Right atrium auricular region (tissue), 2 donors: ENCODE measurements at regions not wholly inside any gene's neighbourhood (a gene's known extent, or its start where the extent isn't known, plus 50 kb on each side); places are given as distances from the start of the nearest gene placed in this dataset.
"Not testable (repeated sequence)": the region's sequence is repeated elsewhere in the genome, so short reads cannot be mapped to it uniquely, and the experiment has no call there.

ENCODE experiments used
- DNase-seq: peaks from one replicate; pipeline ENCODE4 v3.0.0-alpha.2; 2019; ENCODE audit warnings: low spot score
- H3K27ac ChIP-seq, 2 donors: fragments of 200-600 bp; sonication (generic); 1 replicate in 1 of 2; 2 replicates in 1 of 2; pipeline ENCODE4 v1.5.1; 2016 to 2019
- H3K27me3 ChIP-seq, 2 donors: fragments of 200-600 bp; sonication (generic); one replicate each; pipeline versions ENCODE4 v1.5.1 to v1.6.0; 2017 to 2019
- H3K36me3 ChIP-seq: fragments of 200-600 bp; sonication (generic); one replicate; pipeline ENCODE4 v1.5.1; 2016
- H3K4me1 ChIP-seq, 2 donors: fragments of 200-600 bp; sonication (generic); one replicate each; pipeline versions ENCODE4 v1.5.1 to v1.6.0; 2017 to 2019
- H3K4me3 ChIP-seq, 2 donors: fragments of 200-600 bp; sonication (generic); 1 replicate in 1 of 2; 2 replicates in 1 of 2; pipeline ENCODE4 v1.5.1; 2017 to 2019; ENCODE audit warnings: mild to moderate bottlenecking in 1 of 2, moderate library complexity in 1 of 2
- H3K9me3 ChIP-seq, 2 donors: fragments of 200-600 bp; sonication (generic); one replicate each; pipeline ENCODE4 v1.5.1; 2019
- TF ChIP-seq, protein P1 (sequence below), 2 donors: fragments of 200-600 bp; sonication (generic); IDR thresholded peaks; one replicate each; pipeline ENCODE4 v1.5.1; 2019; ENCODE audit warnings: antibody characterized with exemption in 2 of 2

DNA sequence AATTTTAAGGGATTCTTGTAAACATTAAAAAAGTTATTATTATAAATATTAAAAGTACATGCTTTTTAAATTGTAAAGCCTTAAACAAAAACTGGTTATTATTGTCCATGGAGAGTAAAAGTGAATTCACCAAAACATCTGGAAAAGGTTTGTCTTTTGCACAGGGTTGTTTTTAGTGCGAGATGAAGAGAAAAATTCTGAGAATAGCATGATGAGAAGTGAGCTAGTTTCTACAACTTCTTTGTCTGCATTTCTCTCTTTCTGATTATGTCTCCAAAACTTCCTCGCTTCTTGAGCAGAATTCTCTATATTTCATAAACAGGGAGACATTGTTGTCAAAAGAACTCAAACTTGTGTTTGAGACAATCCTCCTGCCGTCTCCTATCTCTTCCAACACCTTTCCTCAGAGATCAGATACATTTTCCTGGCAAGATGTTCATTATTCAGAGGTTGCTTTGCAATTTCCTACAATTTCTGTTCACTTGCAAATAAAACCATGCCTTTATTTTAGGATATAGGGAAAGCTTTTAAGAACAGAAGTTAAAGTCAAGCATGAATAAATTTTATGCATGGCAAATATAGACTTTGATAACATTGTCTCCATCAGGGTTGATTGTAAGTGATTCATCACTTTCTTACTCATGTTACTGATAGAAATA, 372.1 kb upstream of the NPVF start:
- Histone ChIP-seq H3K27me3 (no peaks in the 10 kb centered on the region), H3K27ac (no peak overlapping the region), H3K9me3 (no peaks in the 10 kb centered on the region), H3K4me1 (peaks cover 0 to 4% of the 10 kb centered on the region in 2 donors), H3K36me3 (no peaks in the 10 kb centered on the region), H3K4me3 (no peak overlapping the region)
- TF ChIP-seq, protein P1, sequence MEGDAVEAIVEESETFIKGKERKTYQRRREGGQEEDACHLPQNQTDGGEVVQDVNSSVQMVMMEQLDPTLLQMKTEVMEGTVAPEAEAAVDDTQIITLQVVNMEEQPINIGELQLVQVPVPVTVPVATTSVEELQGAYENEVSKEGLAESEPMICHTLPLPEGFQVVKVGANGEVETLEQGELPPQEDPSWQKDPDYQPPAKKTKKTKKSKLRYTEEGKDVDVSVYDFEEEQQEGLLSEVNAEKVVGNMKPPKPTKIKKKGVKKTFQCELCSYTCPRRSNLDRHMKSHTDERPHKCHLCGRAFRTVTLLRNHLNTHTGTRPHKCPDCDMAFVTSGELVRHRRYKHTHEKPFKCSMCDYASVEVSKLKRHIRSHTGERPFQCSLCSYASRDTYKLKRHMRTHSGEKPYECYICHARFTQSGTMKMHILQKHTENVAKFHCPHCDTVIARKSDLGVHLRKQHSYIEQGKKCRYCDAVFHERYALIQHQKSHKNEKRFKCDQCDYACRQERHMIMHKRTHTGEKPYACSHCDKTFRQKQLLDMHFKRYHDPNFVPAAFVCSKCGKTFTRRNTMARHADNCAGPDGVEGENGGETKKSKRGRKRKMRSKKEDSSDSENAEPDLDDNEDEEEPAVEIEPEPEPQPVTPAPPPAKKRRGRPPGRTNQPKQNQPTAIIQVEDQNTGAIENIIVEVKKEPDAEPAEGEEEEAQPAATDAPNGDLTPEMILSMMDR (IDR thresholded peaks at IDR 0.05), result no peak
- DNase-seq, result no peak

DNA sequence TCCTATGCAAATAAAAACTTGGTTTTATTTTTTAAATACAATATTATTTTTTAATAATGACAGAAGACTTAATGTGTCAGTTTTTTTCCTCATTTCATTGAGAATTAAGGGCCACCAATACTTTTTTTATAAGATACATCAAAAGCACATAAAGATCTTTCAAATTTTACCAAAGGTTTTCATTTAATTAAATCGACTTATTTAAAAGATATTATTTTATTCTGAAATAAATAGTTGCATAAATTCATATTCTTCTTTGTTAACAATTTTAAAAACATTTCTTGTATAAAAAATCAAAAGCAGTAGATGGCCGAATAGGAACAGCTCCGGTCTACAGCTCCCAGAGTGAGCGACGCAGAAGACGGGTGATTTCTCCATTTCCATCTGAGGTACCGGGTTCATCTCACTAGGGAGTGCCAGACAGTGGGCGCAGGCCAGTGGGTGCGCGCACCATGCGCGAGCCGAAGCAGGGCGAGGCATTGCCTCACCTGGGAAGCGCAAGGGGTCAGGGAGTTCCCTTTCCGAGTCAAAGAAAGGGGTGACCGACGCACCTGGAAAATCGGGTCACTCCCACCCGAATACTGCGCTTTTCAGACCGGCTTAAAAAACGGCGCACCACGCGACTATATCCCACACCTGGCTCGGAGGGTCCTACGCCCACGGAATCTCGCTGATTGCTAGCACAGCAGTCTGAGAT, 374.6 kb upstream of the NPVF start:
- not testable (repeated sequence) for DNase-seq, H3K27me3 ChIP-seq, H3K4me1 ChIP-seq, H3K9me3 ChIP-seq, H3K36me3 ChIP-seq
- peak overlapping the region in 1 of 2 donors; percentile 19 for H3K27ac ChIP-seq
- H3K4me3 ChIP-seq, result peak overlapping the region; percentile 44 to 53

DNA sequence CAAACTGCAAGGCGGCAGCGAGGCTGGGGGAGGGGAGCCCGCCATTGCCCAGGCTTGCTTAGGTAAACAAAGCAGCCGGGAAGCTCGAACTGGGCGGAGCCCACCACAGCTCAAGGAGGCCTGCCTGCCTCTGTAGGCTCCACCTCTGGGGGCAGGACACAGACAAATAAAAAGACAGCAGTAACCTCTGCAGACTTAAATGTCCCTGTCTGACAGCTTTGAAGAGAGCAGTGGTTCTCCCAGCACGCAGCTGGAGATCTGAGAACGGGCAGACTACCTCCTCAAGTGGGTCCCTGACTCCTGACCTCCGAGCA, 375.1 kb upstream of the NPVF start:
- H3K9me3 ChIP-seq, H3K4me1 ChIP-seq, DNase-seq, H3K27me3 ChIP-seq, H3K36me3 ChIP-seq: not testable (repeated sequence)
- peak overlapping the region in 1 of 2 donors; percentile 19 for H3K27ac ChIP-seq
- H3K4me3 ChIP-seq, result peak overlapping the region; percentile 44 to 53

DNA sequence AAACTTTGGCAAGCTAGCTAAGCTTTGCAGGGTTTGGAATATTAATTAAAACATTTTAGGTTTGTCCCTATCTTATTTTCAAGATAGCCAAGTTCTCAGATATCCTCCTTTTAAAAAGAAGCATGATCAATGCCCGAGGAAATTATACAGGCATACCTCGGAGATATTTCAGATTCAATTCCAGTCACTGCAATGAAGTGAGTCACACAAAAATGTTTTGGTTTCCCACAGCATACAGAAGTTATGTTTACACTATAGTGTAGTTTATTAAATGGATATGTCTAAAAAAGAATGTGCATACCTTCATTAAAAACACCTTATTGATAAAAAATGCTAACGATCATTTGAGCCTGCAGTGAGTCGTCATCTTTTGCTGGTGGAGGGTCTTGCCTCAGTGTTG, 382.9 kb upstream of the NPVF start:
- Histone ChIP-seq H3K4me3 (no peak overlapping the region), H3K27ac (no peak overlapping the region), H3K4me1 (peaks cover 0 to 23% of the 10 kb centered on the region in 2 donors), H3K27me3 (no peaks in the 10 kb centered on the region), H3K36me3 (no peaks in the 10 kb centered on the region), H3K9me3 (peaks cover 0 to 16% of the 10 kb centered on the region in 2 donors)
- TF ChIP-seq, protein P1 (IDR thresholded peaks at IDR 0.05), result no peak
- no peak for DNase-seq

DNA sequence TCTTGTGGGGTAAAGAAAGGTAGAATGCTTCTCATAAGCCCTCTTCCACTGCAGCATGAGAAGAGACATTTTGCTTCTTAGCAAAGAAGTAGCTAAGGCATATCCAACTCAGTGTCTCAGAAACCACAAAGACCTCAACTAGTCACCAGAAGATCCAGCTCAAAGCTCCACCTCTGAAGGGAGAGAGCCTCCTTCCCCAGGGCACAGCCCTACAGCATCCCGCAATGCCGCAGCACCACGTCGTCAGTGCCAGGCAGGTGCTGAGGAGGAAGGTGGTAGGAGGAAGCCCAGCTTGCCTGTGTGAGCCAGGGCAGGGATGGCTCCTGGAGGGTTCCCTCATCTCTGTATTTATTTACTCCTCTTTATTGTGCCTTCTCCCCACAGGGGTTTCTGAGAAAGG, 385.6 kb upstream of the NPVF start:
- no peak for DNase-seq
- TF ChIP-seq, protein P1 (IDR thresholded peaks at IDR 0.05), result no peak
- H3K9me3 ChIP-seq, result peaks cover 0 to 16% of the 10 kb centered on the region in 2 donors
- no peak overlapping the region for H3K4me3 ChIP-seq
- H3K27ac ChIP-seq, result peak overlapping the region; percentile 19 to 30
- no peaks in the 10 kb centered on the region for H3K36me3 ChIP-seq
- no peaks in the 10 kb centered on the region for H3K27me3 ChIP-seq
- peaks cover 0 to 37% of the 10 kb centered on the region in 2 donors for H3K4me1 ChIP-seq

DNA sequence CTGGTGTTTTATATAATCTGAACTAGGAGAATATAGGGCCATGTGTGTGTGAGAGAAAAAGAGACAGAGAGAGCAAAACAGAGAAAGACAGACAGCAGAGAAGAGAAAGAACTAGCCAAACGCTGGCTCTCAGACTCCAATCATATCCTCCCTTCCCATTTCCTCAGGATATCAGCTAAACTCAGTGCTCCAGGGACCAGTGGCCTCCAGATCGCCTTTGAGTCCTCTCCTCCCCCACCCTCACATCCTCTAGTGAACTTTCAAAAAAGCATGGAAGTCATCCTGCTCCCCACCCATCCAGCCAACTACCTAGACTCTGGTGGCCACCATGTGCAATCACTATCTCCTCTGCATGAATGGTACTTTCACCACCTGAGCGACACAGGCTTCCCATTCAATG, 386.1 kb upstream of the NPVF start:
- peaks cover 0 to 42% of the 10 kb centered on the region in 2 donors for H3K4me1 ChIP-seq
- peak overlapping the region; percentile 30 to 54 for H3K27ac ChIP-seq
- H3K4me3 ChIP-seq, result no peak overlapping the region
- TF ChIP-seq, protein P1 (IDR thresholded peaks at IDR 0.05), result no peak
- no peaks in the 10 kb centered on the region for H3K36me3 ChIP-seq
- DNase-seq, result no peak
- H3K9me3 ChIP-seq, result peaks cover 0 to 16% of the 10 kb centered on the region in 2 donors
- H3K27me3 ChIP-seq, result no peaks in the 10 kb centered on the region

DNA sequence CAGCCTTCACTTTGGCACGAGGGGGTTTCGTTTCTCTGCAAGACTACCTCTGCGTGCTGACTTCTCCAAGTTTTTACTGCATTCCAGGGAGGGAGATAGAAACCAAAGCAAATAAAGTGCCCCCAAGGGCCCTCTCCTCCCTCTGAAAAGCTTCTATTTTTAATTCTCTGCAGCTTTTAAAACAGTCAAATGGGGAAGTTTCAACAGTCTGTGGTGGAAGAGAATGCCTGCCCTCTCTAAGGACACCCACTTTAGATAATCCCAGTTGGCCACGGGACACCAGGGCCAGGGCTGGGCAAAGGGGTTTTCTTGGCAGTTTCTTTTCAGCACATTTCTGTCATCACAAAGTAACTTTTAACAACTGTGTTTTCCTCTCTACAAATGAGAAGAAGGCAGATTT, 386.7 kb upstream of the NPVF start:
- TF ChIP-seq, protein P1 (IDR thresholded peaks at IDR 0.05), result no peak

More for the DNA sequence above, 386.7 kb upstream of the NPVF start:
- no peak for DNase-seq
- Histone ChIP-seq H3K27ac (peak overlapping the region; percentile 30 to 54), H3K27me3 (no peaks in the 10 kb centered on the region), H3K9me3 (peaks cover 0 to 16% of the 10 kb centered on the region in 2 donors), H3K4me1 (peaks cover 0 to 48% of the 10 kb centered on the region in 2 donors), H3K36me3 (no peaks in the 10 kb centered on the region), H3K4me3 (no peak overlapping the region)
